ENCODE measurements at regions not wholly inside any gene's neighbourhood (a gene's known extent, or its start where the extent isn't known, plus 50 kb on each side); places are given as distances from the start of the nearest gene placed in this dataset.

- no peaks in the 10 kb centered on the region for H3K79me2 ChIP-seq (ENCODE audit: low read depth)
- H3K36me3 ChIP-seq, result no peaks in the 10 kb centered on the region
- no peaks in the 10 kb centered on the region for H3K4me1 Mint-ChIP-seq
- no peaks in the 10 kb centered on the region for H3K27me3 ChIP-seq
- DNase-seq (ENCODE audit: low spot score), result no peak
- peaks cover 13% of the 10 kb centered on the region for H3K9me3 Mint-ChIP-seq
- H3K4me1 ChIP-seq, result no peaks in the 10 kb centered on the region
- H3K4me3 ChIP-seq, result no peak overlapping the region
- no peak overlapping the region for H3K27ac ChIP-seq
- no peaks in the 10 kb centered on the region for H3F3A ChIP-seq (ENCODE audit: low read depth)
- H3K27ac Mint-ChIP-seq, result no peak overlapping the region
- H3K27me3 Mint-ChIP-seq (ENCODE audit: insufficient read depth, low read depth), result no peaks in the 10 kb centered on the region
- no peak overlapping the region for H3K4me2 ChIP-seq
- H3K4me3 Mint-ChIP-seq, result no peak overlapping the region
- peaks cover 19% of the 10 kb centered on the region for H3K36me3 Mint-ChIP-seq
- TF ChIP-seq EZH2phosphoT487 (IDR thresholded peaks at IDR 0.05) (no peak), EZH2 (IDR thresholded peaks at IDR 0.05) (no peak)
- TF ChIP-seq, protein P1, sequence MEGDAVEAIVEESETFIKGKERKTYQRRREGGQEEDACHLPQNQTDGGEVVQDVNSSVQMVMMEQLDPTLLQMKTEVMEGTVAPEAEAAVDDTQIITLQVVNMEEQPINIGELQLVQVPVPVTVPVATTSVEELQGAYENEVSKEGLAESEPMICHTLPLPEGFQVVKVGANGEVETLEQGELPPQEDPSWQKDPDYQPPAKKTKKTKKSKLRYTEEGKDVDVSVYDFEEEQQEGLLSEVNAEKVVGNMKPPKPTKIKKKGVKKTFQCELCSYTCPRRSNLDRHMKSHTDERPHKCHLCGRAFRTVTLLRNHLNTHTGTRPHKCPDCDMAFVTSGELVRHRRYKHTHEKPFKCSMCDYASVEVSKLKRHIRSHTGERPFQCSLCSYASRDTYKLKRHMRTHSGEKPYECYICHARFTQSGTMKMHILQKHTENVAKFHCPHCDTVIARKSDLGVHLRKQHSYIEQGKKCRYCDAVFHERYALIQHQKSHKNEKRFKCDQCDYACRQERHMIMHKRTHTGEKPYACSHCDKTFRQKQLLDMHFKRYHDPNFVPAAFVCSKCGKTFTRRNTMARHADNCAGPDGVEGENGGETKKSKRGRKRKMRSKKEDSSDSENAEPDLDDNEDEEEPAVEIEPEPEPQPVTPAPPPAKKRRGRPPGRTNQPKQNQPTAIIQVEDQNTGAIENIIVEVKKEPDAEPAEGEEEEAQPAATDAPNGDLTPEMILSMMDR (IDR thresholded peaks at IDR 0.05), result no peak
- no peaks in the 10 kb centered on the region for H4K20me1 ChIP-seq (ENCODE audit: low read depth)
- no peak overlapping the region for H3K9ac ChIP-seq
- H2AFZ ChIP-seq (replicated peaks), result no peak overlapping the region
- H3K9me3 ChIP-seq (ENCODE audit: low read depth), result no peaks in the 10 kb centered on the region
These were observed 120.4 kb downstream of the C9orf152 start for GRCh38 chr9:110087605-110088004.

DNA sequence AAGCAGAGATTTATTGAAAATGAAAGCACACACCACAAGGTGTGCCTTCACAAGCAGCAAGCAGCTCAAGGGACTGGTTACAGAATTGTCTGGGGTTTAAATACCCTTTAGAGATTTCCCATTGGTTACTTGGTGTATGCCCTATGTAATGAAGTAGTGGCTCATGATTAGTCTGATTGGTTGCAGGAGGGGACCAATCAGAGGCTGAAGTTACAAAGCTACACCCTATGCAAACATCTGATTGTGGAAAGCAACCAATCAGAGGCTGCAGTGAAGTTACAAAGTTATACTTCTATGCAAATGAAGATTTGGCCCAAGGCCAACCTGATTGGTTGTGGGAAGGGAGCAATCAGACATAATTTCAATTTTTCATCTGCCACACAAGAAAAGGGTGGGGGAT is 119.9 kb downstream of the C9orf152 start:
- no peaks in the 10 kb centered on the region for H3K79me2 ChIP-seq (ENCODE audit: low read depth)
- H3K27ac ChIP-seq, result no peak overlapping the region
- no peak overlapping the region for H3K4me3 ChIP-seq
- H3K36me3 ChIP-seq, result no peaks in the 10 kb centered on the region
- no peaks in the 10 kb centered on the region for H3F3A ChIP-seq (ENCODE audit: low read depth)
- no peak overlapping the region for H3K4me2 ChIP-seq
- Mint-ChIP-seq H3K9me3 (peaks cover 13% of the 10 kb centered on the region), H3K4me1 (no peaks in the 10 kb centered on the region), H3K36me3 (peaks cover 18% of the 10 kb centered on the region), H3K27ac (no peak overlapping the region), H3K4me3 (no peak overlapping the region), H3K27me3 (ENCODE audit: insufficient read depth, low read depth) (no peaks in the 10 kb centered on the region)
- DNase-seq (ENCODE audit: low spot score), result no peak
- H2AFZ ChIP-seq (replicated peaks), result no peak overlapping the region
- no peak for TF ChIP-seq EZH2 (IDR thresholded peaks at IDR 0.05)
- TF ChIP-seq, protein P1 (IDR thresholded peaks at IDR 0.05), result no peak
- no peak for TF ChIP-seq EZH2phosphoT487 (IDR thresholded peaks at IDR 0.05)
- H3K9me3 ChIP-seq (ENCODE audit: low read depth), result no peaks in the 10 kb centered on the region
- H3K27me3 ChIP-seq, result no peaks in the 10 kb centered on the region
- H4K20me1 ChIP-seq (ENCODE audit: low read depth), result no peaks in the 10 kb centered on the region
- H3K4me1 ChIP-seq, result no peaks in the 10 kb centered on the region
- no peak overlapping the region for H3K9ac ChIP-seq

DNA sequence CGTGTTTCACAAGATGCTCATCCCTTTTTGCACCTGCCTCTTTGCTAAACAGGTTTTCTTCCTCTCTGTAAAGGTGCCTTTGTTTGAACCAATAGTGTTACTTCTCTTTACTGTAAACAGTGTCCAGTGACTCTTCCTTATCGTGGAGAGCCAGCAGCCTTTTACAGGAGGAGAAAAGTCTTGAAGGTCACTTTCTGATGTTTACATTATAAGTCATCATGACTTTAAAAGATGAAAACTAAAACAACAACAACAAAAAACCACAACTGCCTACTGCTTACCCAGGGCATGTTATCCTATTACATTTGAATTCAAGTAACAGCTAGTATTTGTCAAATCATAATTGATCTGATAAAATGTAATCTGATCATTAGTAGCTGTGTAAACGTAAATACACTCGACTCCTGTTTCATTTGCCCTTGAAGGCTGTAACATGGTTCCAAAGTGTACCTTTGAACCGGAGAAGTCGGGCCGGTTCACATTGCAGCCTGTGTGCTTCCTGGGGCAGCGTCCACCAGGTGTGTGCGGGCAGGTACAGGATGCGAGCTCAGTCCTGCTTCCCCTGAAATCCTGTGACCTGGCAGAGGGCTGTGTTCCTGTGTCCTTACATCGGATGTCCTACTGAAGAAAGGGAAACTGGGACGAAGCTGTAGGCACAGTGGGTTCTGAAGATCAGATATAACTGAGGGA is 118.1 kb downstream of the C9orf152 start:
- H3K27ac ChIP-seq, result no peak overlapping the region
- Mint-ChIP-seq H3K36me3 (peaks cover 22% of the 10 kb centered on the region), H3K9me3 (peaks cover 7% of the 10 kb centered on the region), H3K4me3 (no peak overlapping the region), H3K27ac (no peak overlapping the region), H3K4me1 (peaks cover 4% of the 10 kb centered on the region), H3K27me3 (ENCODE audit: insufficient read depth, low read depth) (no peaks in the 10 kb centered on the region)
- no peaks in the 10 kb centered on the region for H3K36me3 ChIP-seq
- no peak for DNase-seq (ENCODE audit: low spot score)
- H3K79me2 ChIP-seq (ENCODE audit: low read depth), result no peaks in the 10 kb centered on the region
- H3K4me3 ChIP-seq, result no peak overlapping the region
- no peak overlapping the region for H3K9ac ChIP-seq
- H3K4me1 ChIP-seq, result no peaks in the 10 kb centered on the region
- no peak overlapping the region for H2AFZ ChIP-seq (replicated peaks)
- H3K9me3 ChIP-seq (ENCODE audit: low read depth), result no peaks in the 10 kb centered on the region
- H3K27me3 ChIP-seq, result no peaks in the 10 kb centered on the region
- H4K20me1 ChIP-seq (ENCODE audit: low read depth), result peaks cover 12% of the 10 kb centered on the region
- H3F3A ChIP-seq (ENCODE audit: low read depth), result no peaks in the 10 kb centered on the region
- no peak for TF ChIP-seq EZH2phosphoT487 (IDR thresholded peaks at IDR 0.05)
- TF ChIP-seq, protein P1 (IDR thresholded peaks at IDR 0.05), result no peak
- no peak for TF ChIP-seq EZH2 (IDR thresholded peaks at IDR 0.05)
- H3K4me2 ChIP-seq, result no peak overlapping the region
